ENCODE measurements at regions not wholly inside any gene's neighbourhood (a gene's known extent, or its start where the extent isn't known, plus 50 kb on each side); places are given as distances from the start of the nearest gene placed in this dataset.

GRCh38 chr20:17873410-17874270 lies 95.0 kb downstream of the SNX5 start:
- TF ChIP-seq POLR2AphosphoS5 (IDR thresholded peaks at IDR 0.05; ENCODE audit: borderline replicate concordance, low read depth, low read length) (no peak), EZH2 (IDR thresholded peaks at IDR 0.05) (no peak)

Measured in SK-N-MC (cell line).